ENCODE measurements at regions not wholly inside any gene's neighbourhood (a gene's known extent, or its start where the extent isn't known, plus 50 kb on each side); places are given as distances from the start of the nearest gene placed in this dataset.
A peak's percentile ranks its signal among the peaks of the same experiment; 100 is the strongest.

DNA sequence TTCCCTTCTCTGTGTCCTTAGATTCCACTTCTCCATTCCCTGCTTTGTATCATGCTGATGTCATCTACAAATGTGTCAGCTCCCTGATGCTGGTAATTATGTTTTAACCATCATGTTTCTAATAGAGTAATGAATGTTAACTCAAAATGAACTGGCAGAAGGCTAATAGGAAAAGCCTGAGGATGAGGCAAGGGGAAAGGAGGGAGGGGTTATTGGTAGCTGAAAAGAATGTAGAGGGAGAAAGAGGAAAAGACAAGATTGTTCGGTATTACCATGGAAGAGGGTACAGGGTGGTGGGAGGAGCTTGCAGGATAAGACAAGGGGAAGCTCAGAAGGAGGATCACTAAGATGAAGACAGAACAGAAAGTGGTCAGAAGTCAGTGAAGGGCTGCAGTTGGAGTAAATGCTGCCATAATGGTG, 150.9 kb downstream of the ZC3H11B start:
- Histone ChIP-seq H3K79me2 (ENCODE audit: control insufficient read depth, insufficient read depth, low read length) (no peaks in the 10 kb centered on the region), H3K9ac (ENCODE audit: control insufficient read depth, extremely low read depth, insufficient read depth, low read length) (no peak overlapping the region), H3K27ac (ENCODE audit: control insufficient read depth, insufficient read depth, low read length) (no peak overlapping the region), H3K36me3 (ENCODE audit: control insufficient read depth in 2 of 2, extremely low read depth in 1 of 2, insufficient read depth in 2 of 2, low read length in 2 of 2) (no peaks in the 10 kb centered on the region), H3K27me3 (ENCODE audit: control insufficient read depth, extremely low read depth, insufficient read depth, low read length) (no peaks in the 10 kb centered on the region), H3K9me3 (ENCODE audit: control insufficient read depth, low read depth, low read length) (no peaks in the 10 kb centered on the region), H4K20me1 (ENCODE audit: control insufficient read depth, extremely low read depth, insufficient read depth, low read length) (no peaks in the 10 kb centered on the region), H3K4me3 (ENCODE audit: control insufficient read depth in 2 of 3, extremely low read depth in 1 of 3, insufficient read depth in 2 of 3, low read depth in 1 of 3, low read length in 3 of 3) (no peak overlapping the region), H3K4me2 (ENCODE audit: control insufficient read depth, extremely low read depth, insufficient read depth, low read depth, low read length) (no peak overlapping the region), H2AFZ (ENCODE audit: control insufficient read depth, low read length) (no peak overlapping the region), H3K9me1 (ENCODE audit: control insufficient read depth, extremely low read depth, insufficient read depth, low read length) (no peaks in the 10 kb centered on the region), H3K4me1 (ENCODE audit: control insufficient read depth, extremely low read depth, insufficient read depth, low read length) (no peaks in the 10 kb centered on the region)
- TF ChIP-seq EZH2 (IDR thresholded peaks at IDR 0.05; ENCODE audit: low read length), result no peak
- TF ChIP-seq, protein P1, sequence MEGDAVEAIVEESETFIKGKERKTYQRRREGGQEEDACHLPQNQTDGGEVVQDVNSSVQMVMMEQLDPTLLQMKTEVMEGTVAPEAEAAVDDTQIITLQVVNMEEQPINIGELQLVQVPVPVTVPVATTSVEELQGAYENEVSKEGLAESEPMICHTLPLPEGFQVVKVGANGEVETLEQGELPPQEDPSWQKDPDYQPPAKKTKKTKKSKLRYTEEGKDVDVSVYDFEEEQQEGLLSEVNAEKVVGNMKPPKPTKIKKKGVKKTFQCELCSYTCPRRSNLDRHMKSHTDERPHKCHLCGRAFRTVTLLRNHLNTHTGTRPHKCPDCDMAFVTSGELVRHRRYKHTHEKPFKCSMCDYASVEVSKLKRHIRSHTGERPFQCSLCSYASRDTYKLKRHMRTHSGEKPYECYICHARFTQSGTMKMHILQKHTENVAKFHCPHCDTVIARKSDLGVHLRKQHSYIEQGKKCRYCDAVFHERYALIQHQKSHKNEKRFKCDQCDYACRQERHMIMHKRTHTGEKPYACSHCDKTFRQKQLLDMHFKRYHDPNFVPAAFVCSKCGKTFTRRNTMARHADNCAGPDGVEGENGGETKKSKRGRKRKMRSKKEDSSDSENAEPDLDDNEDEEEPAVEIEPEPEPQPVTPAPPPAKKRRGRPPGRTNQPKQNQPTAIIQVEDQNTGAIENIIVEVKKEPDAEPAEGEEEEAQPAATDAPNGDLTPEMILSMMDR (optimal IDR thresholded peaks at IDR 0.05 in 1 of 3, IDR thresholded peaks at IDR 0.05 in 1 of 3, conservative IDR thresholded peaks at IDR 0.05 in 1 of 3; ENCODE audit: extremely low read depth in 1 of 3, insufficient read depth in 2 of 3, low read length in 3 of 3), result no peak
- no peak for FAIRE-seq
- dilution Hi-C loops (cut with MboI; ENCODE audit: extremely low pct_ligation_motif_present, low sequenced_read_pairs), result no loop called here
- DNase-seq (ENCODE audit: low read depth, low spot score), result no peak

- Histone ChIP-seq H3K9me3 (ENCODE audit: control insufficient read depth, low read depth, low read length) (no peaks in the 10 kb centered on the region), H3K4me2 (ENCODE audit: control insufficient read depth, extremely low read depth, insufficient read depth, low read depth, low read length) (peak overlapping the region; percentile 35), H3K27me3 (ENCODE audit: control insufficient read depth, extremely low read depth, insufficient read depth, low read length) (no peaks in the 10 kb centered on the region), H3K79me2 (ENCODE audit: control insufficient read depth, insufficient read depth, low read length) (no peaks in the 10 kb centered on the region), H4K20me1 (ENCODE audit: control insufficient read depth, extremely low read depth, insufficient read depth, low read length) (no peaks in the 10 kb centered on the region), H3K4me1 (ENCODE audit: control insufficient read depth, extremely low read depth, insufficient read depth, low read length) (no peaks in the 10 kb centered on the region), H3K9me1 (ENCODE audit: control insufficient read depth, extremely low read depth, insufficient read depth, low read length) (no peaks in the 10 kb centered on the region), H3K27ac (ENCODE audit: control insufficient read depth, insufficient read depth, low read length) (no peak overlapping the region), H2AFZ (ENCODE audit: control insufficient read depth, low read length) (no peak overlapping the region), H3K9ac (ENCODE audit: control insufficient read depth, extremely low read depth, insufficient read depth, low read length) (no peak overlapping the region), H3K36me3 (ENCODE audit: control insufficient read depth in 2 of 2, extremely low read depth in 1 of 2, insufficient read depth in 2 of 2, low read length in 2 of 2) (no peaks in the 10 kb centered on the region), H3K4me3 (ENCODE audit: control insufficient read depth in 2 of 3, extremely low read depth in 1 of 3, insufficient read depth in 2 of 3, low read depth in 1 of 3, low read length in 3 of 3) (no peak overlapping the region)
- dilution Hi-C loops (cut with MboI; ENCODE audit: extremely low pct_ligation_motif_present, low sequenced_read_pairs), result no loop called here
- TF ChIP-seq EZH2 (IDR thresholded peaks at IDR 0.05; ENCODE audit: low read length), result no peak
- TF ChIP-seq, protein P1 (optimal IDR thresholded peaks at IDR 0.05 in 1 of 3, IDR thresholded peaks at IDR 0.05 in 1 of 3, conservative IDR thresholded peaks at IDR 0.05 in 1 of 3; ENCODE audit: extremely low read depth in 1 of 3, insufficient read depth in 2 of 3, low read length in 3 of 3), result no peak
- peak; percentile 63 for FAIRE-seq
- DNase-seq (ENCODE audit: low read depth, low spot score), result no peak
Observed at GRCh38 chr1:219460896-219461815, 151.7 kb downstream of the ZC3H11B start.
